COR-L47 (cell line): ENCODE measurements at regions not wholly inside any gene's neighbourhood (a gene's known extent, or its start where the extent isn't known, plus 50 kb on each side); places are given as distances from the start of the nearest gene placed in this dataset.

ENCODE experiments used
- DNase-seq: peaks from one replicate; lab custom pipeline; 2025; lab: John Stamatoyannopoulos, UW

- DNase-seq = no peak
Observed at GRCh38 chr7:106482091-106482490, 178.9 kb downstream of the CCDC71L start.

- no peak for DNase-seq
Observed at GRCh38 chr7:106480616-106481031, 180.3 kb downstream of the CCDC71L start.

- DNase-seq = no peak
Observed at GRCh38 chr7:106480161-106480579, 180.8 kb downstream of the CCDC71L start.

- DNase-seq = no peak
Observed at GRCh38 chr7:106476751-106477150, 184.2 kb downstream of the CCDC71L start.

- no peak for DNase-seq
Observed at GRCh38 chr7:106472741-106473140, 188.0 kb upstream of the NAMPT start.

- no peak for DNase-seq
Observed at GRCh38 chr7:106471686-106472440, 187.1 kb upstream of the NAMPT start.

GRCh38 chr7:106471021-106471420 lies 186.2 kb upstream of the NAMPT start:
- no peak for DNase-seq

- no peak for DNase-seq
Observed at GRCh38 chr7:106466867-106467266, 182.1 kb upstream of the NAMPT start.

- DNase-seq = no peak
Observed at GRCh38 chr7:106465704-106466468, 181.1 kb upstream of the NAMPT start.

- no peak for DNase-seq
Observed at GRCh38 chr7:106464651-106465050, 179.9 kb upstream of the NAMPT start.

- no peak for DNase-seq
Observed at GRCh38 chr7:106463851-106464611, 179.2 kb upstream of the NAMPT start.

- no peak for DNase-seq
Observed at GRCh38 chr7:106462914-106463482, 178.2 kb upstream of the NAMPT start.

- peak; percentile 20 for DNase-seq
Observed at GRCh38 chr7:106462365-106462859, 177.6 kb upstream of the NAMPT start.

GRCh38 chr7:106460792-106461254 lies 176.0 kb upstream of the NAMPT start:
- DNase-seq = no peak

- no peak for DNase-seq
Observed at GRCh38 chr7:106459397-106460072, 174.8 kb upstream of the NAMPT start.

GRCh38 chr7:106457678-106458077 lies 172.9 kb upstream of the NAMPT start:
- no peak for DNase-seq

- no peak for DNase-seq
Observed at GRCh38 chr7:106456329-106456728, 171.5 kb upstream of the NAMPT start.

GRCh38 chr7:106452031-106452851 lies 167.5 kb upstream of the NAMPT start:
- no peak for DNase-seq

- DNase-seq = no peak
Observed at GRCh38 chr7:106451171-106451570, 166.4 kb upstream of the NAMPT start.

- DNase-seq = no peak
Observed at GRCh38 chr7:106450716-106451115, 165.9 kb upstream of the NAMPT start.
